ENCODE measurements at regions not wholly inside any gene's neighbourhood (a gene's known extent, or its start where the extent isn't known, plus 50 kb on each side); places are given as distances from the start of the nearest gene placed in this dataset.

GRCh38 chr16:11494433-11494832 lies 92.3 kb downstream of the LITAF start:
- ChIA-PET POLR2A (no interaction called here), CTCF (interaction anchor here (0.6 to 1.4 kb wide), 2 partner anchors 86 to 530 kb away, joined by 4 to 6 read pairs; no protein-coding TSS in a partner anchor)
- H3K4me1 Mint-ChIP-seq: peaks cover 38% of the 10 kb centered on the region
- H3K27ac Mint-ChIP-seq: no peak overlapping the region
- H3K27me3 Mint-ChIP-seq: no peaks in the 10 kb centered on the region
- H3K36me3 Mint-ChIP-seq (ENCODE audit: low read depth): no peaks in the 10 kb centered on the region
- ATAC-seq (no peak), DNase-seq (no peak)
- no peak overlapping the region for H3K4me3 Mint-ChIP-seq
- no peaks in the 10 kb centered on the region for H3K9me3 Mint-ChIP-seq (ENCODE audit: low read depth)
- intact Hi-C loops (cut with DNase I, micrococcal nuclease): loop anchor here (5.0 to 10.0 kb wide), 3 partner anchors 418 to 540 kb away; no protein-coding TSS in a partner anchor

- H3K4me3 Mint-ChIP-seq: peak overlapping the region; percentile 17
Observed at GRCh38 chr16:11495066-11495407, 91.7 kb downstream of the LITAF start.

More at GRCh38 chr16:11495066-11495407, 91.7 kb downstream of the LITAF start:
- CTCF ChIA-PET: interaction anchor here (0.7 to 1.4 kb wide), 2 partner anchors 87 to 228 kb away, joined by 3 to 6 read pairs; no protein-coding TSS in a partner anchor
- H3K27me3 Mint-ChIP-seq: no peaks in the 10 kb centered on the region
- POLR2A ChIA-PET: interaction anchor here (0.6 kb wide), 2 partner anchors 10 to 553 kb away, joined by 3 to 6 read pairs; partner anchors contain the start of gene DEXI
- no peaks in the 10 kb centered on the region for H3K9me3 Mint-ChIP-seq (ENCODE audit: low read depth)
- peaks cover 38% of the 10 kb centered on the region for H3K4me1 Mint-ChIP-seq
- H3K36me3 Mint-ChIP-seq (ENCODE audit: low read depth): no peaks in the 10 kb centered on the region
- DNase-seq (no peak), ATAC-seq (no peak)
- intact Hi-C loops (cut with DNase I, micrococcal nuclease): loop anchor here (10.0 kb wide), 2 partner anchors 530 to 540 kb away; no protein-coding TSS in a partner anchor
- peak overlapping the region; percentile 88 for H3K27ac Mint-ChIP-seq
